ENCODE measurements at regions not wholly inside any gene's neighbourhood (a gene's known extent, or its start where the extent isn't known, plus 50 kb on each side); places are given as distances from the start of the nearest gene placed in this dataset.

DNA sequence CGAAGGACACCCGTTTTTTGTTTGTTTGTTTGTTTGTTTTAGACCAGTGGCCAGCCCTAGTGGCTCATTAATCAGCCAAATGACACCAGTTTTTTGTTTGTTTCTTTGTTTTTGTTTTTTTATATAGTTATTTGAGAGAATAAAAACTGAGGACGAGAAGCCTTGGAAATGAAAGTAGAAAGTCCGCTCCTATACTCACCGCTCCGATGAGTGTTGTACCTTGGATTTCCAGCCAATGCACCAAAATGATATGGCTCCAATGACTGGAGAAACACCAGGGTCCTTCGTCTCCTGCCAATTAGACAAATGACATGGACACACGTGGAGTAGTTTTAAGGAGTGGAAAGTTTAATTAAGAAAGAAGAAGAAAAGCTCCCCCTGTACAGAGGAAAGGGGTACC is 87.9 kb downstream of the ZXDA start (continued):
- TF ChIP-seq, protein P1, sequence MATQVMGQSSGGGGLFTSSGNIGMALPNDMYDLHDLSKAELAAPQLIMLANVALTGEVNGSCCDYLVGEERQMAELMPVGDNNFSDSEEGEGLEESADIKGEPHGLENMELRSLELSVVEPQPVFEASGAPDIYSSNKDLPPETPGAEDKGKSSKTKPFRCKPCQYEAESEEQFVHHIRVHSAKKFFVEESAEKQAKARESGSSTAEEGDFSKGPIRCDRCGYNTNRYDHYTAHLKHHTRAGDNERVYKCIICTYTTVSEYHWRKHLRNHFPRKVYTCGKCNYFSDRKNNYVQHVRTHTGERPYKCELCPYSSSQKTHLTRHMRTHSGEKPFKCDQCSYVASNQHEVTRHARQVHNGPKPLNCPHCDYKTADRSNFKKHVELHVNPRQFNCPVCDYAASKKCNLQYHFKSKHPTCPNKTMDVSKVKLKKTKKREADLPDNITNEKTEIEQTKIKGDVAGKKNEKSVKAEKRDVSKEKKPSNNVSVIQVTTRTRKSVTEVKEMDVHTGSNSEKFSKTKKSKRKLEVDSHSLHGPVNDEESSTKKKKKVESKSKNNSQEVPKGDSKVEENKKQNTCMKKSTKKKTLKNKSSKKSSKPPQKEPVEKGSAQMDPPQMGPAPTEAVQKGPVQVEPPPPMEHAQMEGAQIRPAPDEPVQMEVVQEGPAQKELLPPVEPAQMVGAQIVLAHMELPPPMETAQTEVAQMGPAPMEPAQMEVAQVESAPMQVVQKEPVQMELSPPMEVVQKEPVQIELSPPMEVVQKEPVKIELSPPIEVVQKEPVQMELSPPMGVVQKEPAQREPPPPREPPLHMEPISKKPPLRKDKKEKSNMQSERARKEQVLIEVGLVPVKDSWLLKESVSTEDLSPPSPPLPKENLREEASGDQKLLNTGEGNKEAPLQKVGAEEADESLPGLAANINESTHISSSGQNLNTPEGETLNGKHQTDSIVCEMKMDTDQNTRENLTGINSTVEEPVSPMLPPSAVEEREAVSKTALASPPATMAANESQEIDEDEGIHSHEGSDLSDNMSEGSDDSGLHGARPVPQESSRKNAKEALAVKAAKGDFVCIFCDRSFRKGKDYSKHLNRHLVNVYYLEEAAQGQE (IDR thresholded peaks at IDR 0.05; ENCODE audit: borderline replicate concordance) = no peak
- no peak for TF ChIP-seq RAD21 (conservative IDR thresholded peaks at IDR 0.05)
- no peak for TF ChIP-seq SMC3 (conservative IDR thresholded peaks at IDR 0.05; ENCODE audit: poor library complexity)

DNA sequence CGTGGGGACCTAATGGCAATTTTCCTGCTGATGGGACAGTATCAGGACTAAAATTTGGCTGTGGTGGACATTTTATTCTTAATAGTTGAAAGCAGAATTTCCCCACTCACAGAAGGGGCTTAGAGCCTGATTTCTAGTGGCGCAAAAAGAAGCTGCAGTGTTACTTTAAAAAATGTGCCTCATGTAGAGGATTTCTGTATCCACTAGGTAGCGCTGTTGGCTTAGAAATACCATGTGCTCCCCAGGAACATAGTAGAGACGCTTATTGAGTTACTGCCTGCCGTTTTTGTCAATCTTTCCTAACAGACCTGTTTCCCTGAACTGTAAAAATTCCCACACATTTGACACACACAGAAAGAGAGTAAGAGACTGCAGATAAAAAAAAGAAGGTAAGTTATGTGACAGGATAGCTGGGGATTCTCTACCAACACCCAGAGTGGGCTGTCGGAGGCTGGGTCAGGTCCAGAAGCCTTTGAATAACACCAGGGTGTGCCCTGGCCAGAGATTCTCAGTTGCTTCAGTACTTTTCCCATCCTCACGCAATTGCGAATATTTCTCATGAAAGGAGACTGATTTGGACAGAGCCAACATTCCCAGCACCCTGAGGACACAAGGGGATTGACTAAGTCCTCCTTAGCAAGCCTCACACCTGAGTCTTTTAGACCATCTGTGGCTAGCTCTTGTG is 88.4 kb downstream of the ZXDA start:
- no peak overlapping the region for H3K4me3 ChIP-seq (ENCODE audit: low read length)
- TF ChIP-seq CTCF (IDR thresholded peaks at IDR 0.05; ENCODE audit: poor library complexity, severe bottlenecking) (peak; percentile 33), POLR2AphosphoS5 (IDR thresholded peaks at IDR 0.05) (no peak), RAD21 (conservative IDR thresholded peaks at IDR 0.05) (peak; percentile 20)
- no peaks in the 10 kb centered on the region for H3K36me3 ChIP-seq (ENCODE audit: insufficient read depth, low read length)
- H2AFZ ChIP-seq (ENCODE audit: low read depth, low read length) = no peak overlapping the region
- H3F3A ChIP-seq (ENCODE audit: insufficient read depth, low read length, poor library complexity, severe bottlenecking) = no peaks in the 10 kb centered on the region
- no peaks in the 10 kb centered on the region for H3K79me2 ChIP-seq (replicated peaks; ENCODE audit: insufficient read depth, low read length)
- H3K27ac ChIP-seq (ENCODE audit: low read length) = no peak overlapping the region
- H3K9me2 ChIP-seq (ENCODE audit: insufficient read depth, low read length) = no peaks in the 10 kb centered on the region
- no peak overlapping the region for H3K9ac ChIP-seq (ENCODE audit: low read length)
- H3K27me3 ChIP-seq (ENCODE audit: insufficient read depth, low read depth, low read length) = no peaks in the 10 kb centered on the region
- no peak overlapping the region for H3K4me2 ChIP-seq (ENCODE audit: low read length)
- H4K20me1 ChIP-seq (ENCODE audit: insufficient read depth) = no peaks in the 10 kb centered on the region
- H3K9me3 ChIP-seq (ENCODE audit: low read length) = no peaks in the 10 kb centered on the region

GRCh38 chrX:57817302-57817701 is 93.0 kb downstream of the ZXDA start:
- H3K79me2 ChIP-seq (replicated peaks; ENCODE audit: insufficient read depth, low read length) = no peaks in the 10 kb centered on the region
- no peak overlapping the region for H3K9ac ChIP-seq (ENCODE audit: low read length)
- H3K27me3 ChIP-seq (ENCODE audit: insufficient read depth, low read depth, low read length) = no peaks in the 10 kb centered on the region
- no peaks in the 10 kb centered on the region for H3F3A ChIP-seq (ENCODE audit: insufficient read depth, low read length, poor library complexity, severe bottlenecking)
- H3K4me2 ChIP-seq (ENCODE audit: low read length) = no peak overlapping the region
- H2AFZ ChIP-seq (ENCODE audit: low read depth, low read length) = no peak overlapping the region
- no peaks in the 10 kb centered on the region for H3K9me2 ChIP-seq (ENCODE audit: insufficient read depth, low read length)
- H3K4me3 ChIP-seq (ENCODE audit: low read length) = no peak overlapping the region
- H4K20me1 ChIP-seq (ENCODE audit: insufficient read depth) = no peaks in the 10 kb centered on the region
- no peaks in the 10 kb centered on the region for H3K36me3 ChIP-seq (ENCODE audit: insufficient read depth, low read length)
- H3K27ac ChIP-seq (ENCODE audit: low read length) = no peak overlapping the region
- no peaks in the 10 kb centered on the region for H3K9me3 ChIP-seq (ENCODE audit: low read length)
- no peak for TF ChIP-seq TAF1 (IDR thresholded peaks at IDR 0.05; ENCODE audit: low read depth)
- TF ChIP-seq EP300 (conservative IDR thresholded peaks at IDR 0.05; ENCODE audit: poor library complexity, severe bottlenecking) = no peak
- TF ChIP-seq, protein P1 (IDR thresholded peaks at IDR 0.05; ENCODE audit: borderline replicate concordance) = no peak
- TF ChIP-seq RAD21 (conservative IDR thresholded peaks at IDR 0.05) = no peak
- no peak for TF ChIP-seq POLR2AphosphoS5 (IDR thresholded peaks at IDR 0.05)
- TF ChIP-seq EZH2 (IDR thresholded peaks at IDR 0.05; ENCODE audit: borderline replicate concordance, insufficient read depth, low read length, poor library complexity, severe bottlenecking) = no peak
- TF ChIP-seq SMC3 (conservative IDR thresholded peaks at IDR 0.05; ENCODE audit: poor library complexity) = no peak
- TF ChIP-seq CTCF (IDR thresholded peaks at IDR 0.05; ENCODE audit: poor library complexity, severe bottlenecking) = no peak
- TF ChIP-seq MXI1 (conservative IDR thresholded peaks at IDR 0.05; ENCODE audit: poor library complexity, severe bottlenecking) = no peak
